Pancreas (tissue), 10 donors: ENCODE measurements at regions not wholly inside any gene's neighbourhood (a gene's known extent, or its start where the extent isn't known, plus 50 kb on each side); places are given as distances from the start of the nearest gene placed in this dataset.
"Not testable (repeated sequence)": the region's sequence is repeated elsewhere in the genome, so short reads cannot be mapped to it uniquely, and the experiment has no call there.

Source experiments
- ATAC-seq, 4 donors: fragments of 200-7000 bp; cut with Tn5 transposase; one replicate each; pipeline versions ENCODE4 v1.8.0 to v1.9.1; 2020; ENCODE audit warnings: mild to moderate bottlenecking in 4 of 4, moderate library complexity in 4 of 4
- DNase-seq, 6 donors: peaks; one replicate each; pipeline ENCODE4 v3.0.0-alpha.2; 2020
- FAIRE-seq: peaks from 2 replicates; lab custom pipeline; 2012; peaks lifted over from hg19 to GRCh38; lab: Jason Lieb, UNC
- H3K27ac ChIP-seq, 4 donors: fragments of 200-600 bp; sonication (generic); 1 replicate in 3 of 4; 2 replicates in 1 of 4; pipeline versions ENCODE4 v1.5.0 to v1.8.0; 2020
- H3K27me3 ChIP-seq, 4 donors: fragments of 200-600 bp; one replicate each; pipeline ENCODE4 v1.8.0; 2021
- H3K36me3 ChIP-seq, 3 donors: fragments of 200-600 bp; sonication (generic) in 1 of 3; one replicate each; pipeline versions ENCODE4 v1.5.0 to v1.8.0; 2020 to 2021
- H3K4me1 ChIP-seq, 3 donors: fragments of 200-600 bp; one replicate each; pipeline ENCODE4 v1.8.0; 2021
- H3K4me3 ChIP-seq, 4 donors: fragments of 200-600 bp; sonication (generic) in 2 of 4; one replicate each; pipeline versions ENCODE4 v1.5.0 to v1.8.0; 2020 to 2021
- H3K9me3 ChIP-seq, 4 donors: fragments of 200-600 bp; one replicate each; pipeline ENCODE4 v1.8.0; 2021
- CTCF ChIP-seq, 4 donors: fragments of 200-600 bp; sonication (generic) in 3 of 4; IDR thresholded peaks; one replicate each; pipeline versions ENCODE4 v1.5.0 to v1.8.0; 2021; ENCODE audit warnings: antibody characterized with exemption in 4 of 4
- WGBS, 2 donors: extraction: QIAGEN DNeasy Blood & Tissue Kit; methylation state at CpG; one replicate each; pipeline ENCODE4 v1.1.7; 2013; 5-methylcytosine and 5-hydroxymethylcytosine counted together
- intact Hi-C, 3 donors: fragments of 100-400 bp; cut with DNase I; formaldehyde crosslinking; loops; one replicate each; pipeline versions ENCODE4 v1.11.1 to v1.14.2; 2022
- donor health status: healthy with polysubstance abuse.
- donor health status: DM: no; HTN: no; CAD: no; lungs with moderate emphysema.
- donor health status: DM: no; HTN: no; CAD: no.
- donor health status: control.
- donor health status: control.
- donor health status: Bipolar disorder and iron deficiency.
- donor health status: DM: yes; HTN: yes; CAD: no.
- donor health status: DM: no; HTN: no; CAD: no.
- donor health status: DM: no; HTN: no; CAD: no.
- donor health status: DM: yes; HTN: yes; CAD: no.

GRCh38 chr14:98915625-98916024 lies 356.4 kb downstream of the BCL11B start:
- no peak for FAIRE-seq
- no peak for DNase-seq
- Histone ChIP-seq H3K4me1 (no peaks in the 10 kb centered on the region), H3K27me3 (no peaks in the 10 kb centered on the region), H3K36me3 (no peaks in the 10 kb centered on the region), H3K27ac (no peak overlapping the region), H3K4me3 (no peak overlapping the region), H3K9me3 (no peaks in the 10 kb centered on the region)
- no peak for TF ChIP-seq CTCF (IDR thresholded peaks at IDR 0.05)
- intact Hi-C loops: no loop called here
- ATAC-seq: peak in 3 of 4 donors; percentile 34 to 51 (median 48)
- WGBS, 2 donors: 36 to 39% methylated on average over 3 of the region's 3 CpGs

GRCh38 chr14:98916036-98916435 lies 356.0 kb downstream of the BCL11B start:
- H3K4me1 ChIP-seq: no peaks in the 10 kb centered on the region
- TF ChIP-seq CTCF (IDR thresholded peaks at IDR 0.05): no peak
- H3K36me3 ChIP-seq: no peaks in the 10 kb centered on the region
- intact Hi-C loops: no loop called here
- no peaks in the 10 kb centered on the region for H3K27me3 ChIP-seq
- 60 to 61% methylated on average over 4 of the region's 4 CpGs for WGBS, 2 donors
- DNase-seq (no peak), FAIRE-seq (no peak), ATAC-seq (no peak)
- no peak overlapping the region for H3K27ac ChIP-seq
- no peaks in the 10 kb centered on the region for H3K9me3 ChIP-seq
- no peak overlapping the region for H3K4me3 ChIP-seq

GRCh38 chr14:98916476-98916875 lies 355.5 kb downstream of the BCL11B start:
- TF ChIP-seq CTCF (IDR thresholded peaks at IDR 0.05): no peak
- DNase-seq (no peak), FAIRE-seq (no peak), ATAC-seq (no peak)
- Histone ChIP-seq H3K4me3 (no peak overlapping the region), H3K36me3 (no peaks in the 10 kb centered on the region), H3K27me3 (no peaks in the 10 kb centered on the region), H3K9me3 (no peaks in the 10 kb centered on the region), H3K4me1 (no peaks in the 10 kb centered on the region), H3K27ac (no peak overlapping the region)
- 61 to 85% methylated on average over 1 of the region's 1 CpG for WGBS, 2 donors
- intact Hi-C loops: no loop called here

- no peak overlapping the region for H3K27ac ChIP-seq
- no peak overlapping the region for H3K4me3 ChIP-seq
- no peaks in the 10 kb centered on the region for H3K27me3 ChIP-seq
- no peak for TF ChIP-seq CTCF (IDR thresholded peaks at IDR 0.05)
- no peaks in the 10 kb centered on the region for H3K36me3 ChIP-seq
- intact Hi-C loops: no loop called here
- ATAC-seq (no peak), DNase-seq (no peak), FAIRE-seq (no peak)
- 50 to 55% methylated on average over 2 of the region's 2 CpGs for WGBS, 2 donors
- H3K4me1 ChIP-seq: no peaks in the 10 kb centered on the region
- no peaks in the 10 kb centered on the region for H3K9me3 ChIP-seq
These were observed 352.6 kb downstream of the BCL11B start for GRCh38 chr14:98919434-98919833.

- intact Hi-C loops, H3K27ac ChIP-seq, H3K36me3 ChIP-seq, H3K4me3 ChIP-seq, H3K27me3 ChIP-seq, H3K9me3 ChIP-seq, ATAC-seq, H3K4me1 ChIP-seq, DNase-seq, FAIRE-seq: not testable (repeated sequence)
- 75 to 80% methylated on average over 3 of the region's 3 CpGs for WGBS, 2 donors
These were observed 350.7 kb downstream of the BCL11B start for GRCh38 chr14:98921306-98921705.

- ATAC-seq: no peak
- Histone ChIP-seq H3K27me3 (no peaks in the 10 kb centered on the region), H3K36me3 (no peaks in the 10 kb centered on the region), H3K4me3 (no peak overlapping the region), H3K4me1 (no peaks in the 10 kb centered on the region), H3K27ac (no peak overlapping the region), H3K9me3 (no peaks in the 10 kb centered on the region)
- no peak for FAIRE-seq
- no peak for TF ChIP-seq CTCF (IDR thresholded peaks at IDR 0.05)
- intact Hi-C loops: no loop called here
- no peak for DNase-seq
- WGBS, 2 donors: 19 to 22% methylated on average over 1 of the region's 1 CpG
These were observed 348.4 kb downstream of the BCL11B start for GRCh38 chr14:98923596-98923995.
